IPS-18a (cell line): ENCODE measurements at regions not wholly inside any gene's neighbourhood (a gene's known extent, or its start where the extent isn't known, plus 50 kb on each side); places are given as distances from the start of the nearest gene placed in this dataset.

Experiments used
- H3K27ac ChIP-seq: one replicate; pipeline ENCODE4 v1.5.1; 2013; ENCODE audit warnings: low read length
- H3K27me3 ChIP-seq: one replicate; pipeline ENCODE4 v1.6.1; 2013; ENCODE audit warnings: mild to moderate bottlenecking, low read length; ENCODE audit not compliant: control insufficient read depth, insufficient read depth
- H3K36me3 ChIP-seq: one replicate; pipeline ENCODE4 v1.6.1; 2013; ENCODE audit warnings: low read depth, low read length; ENCODE audit not compliant: control insufficient read depth
- H3K4me1 ChIP-seq: one replicate; pipeline ENCODE4 v1.6.1; 2013; ENCODE audit warnings: low read depth, low read length; ENCODE audit not compliant: control insufficient read depth
- H3K4me3 ChIP-seq: one replicate; pipeline ENCODE4 v1.5.1; 2013; ENCODE audit warnings: low read length
- H3K9ac ChIP-seq: one replicate; pipeline ENCODE4 v1.6.1; 2013; ENCODE audit warnings: mild to moderate bottlenecking, low read length, moderate library complexity
- H3K9me3 ChIP-seq: one replicate; pipeline ENCODE4 v1.6.1; 2013; ENCODE audit warnings: low read depth, low read length; ENCODE audit not compliant: control insufficient read depth

DNA sequence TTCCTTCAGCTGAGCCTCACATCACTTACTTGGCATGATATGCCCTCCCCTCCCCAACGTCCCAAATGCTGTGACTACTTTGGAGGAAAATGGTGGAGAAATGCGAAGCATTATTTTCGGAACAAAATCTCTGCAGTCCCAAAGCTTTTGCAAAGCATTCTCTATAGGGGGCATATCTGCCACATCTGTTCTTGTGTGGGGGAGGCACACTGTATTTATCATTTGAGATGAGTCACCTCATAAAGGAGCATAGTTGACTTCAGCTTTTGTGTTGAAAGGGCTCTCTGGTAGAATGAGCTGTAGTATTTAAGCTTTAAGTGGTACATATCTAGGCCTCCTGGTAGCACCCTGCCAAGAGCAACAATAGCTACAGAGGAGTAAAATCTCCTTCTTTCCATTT is 447.5 kb downstream of the ADAMTS20 start:
- Histone ChIP-seq H3K9ac (no peak overlapping the region), H3K27ac (no peak overlapping the region), H3K4me1 (no peaks in the 10 kb centered on the region), H3K36me3 (no peaks in the 10 kb centered on the region), H3K4me3 (no peak overlapping the region), H3K9me3 (no peaks in the 10 kb centered on the region), H3K27me3 (no peaks in the 10 kb centered on the region)

GRCh38 chr12:43103866-43104265 is 448.1 kb downstream of the ADAMTS20 start:
- Histone ChIP-seq H3K4me3 (no peak overlapping the region), H3K9ac (no peak overlapping the region), H3K27ac (no peak overlapping the region), H3K36me3 (no peaks in the 10 kb centered on the region), H3K27me3 (no peaks in the 10 kb centered on the region), H3K9me3 (no peaks in the 10 kb centered on the region), H3K4me1 (no peaks in the 10 kb centered on the region)

DNA sequence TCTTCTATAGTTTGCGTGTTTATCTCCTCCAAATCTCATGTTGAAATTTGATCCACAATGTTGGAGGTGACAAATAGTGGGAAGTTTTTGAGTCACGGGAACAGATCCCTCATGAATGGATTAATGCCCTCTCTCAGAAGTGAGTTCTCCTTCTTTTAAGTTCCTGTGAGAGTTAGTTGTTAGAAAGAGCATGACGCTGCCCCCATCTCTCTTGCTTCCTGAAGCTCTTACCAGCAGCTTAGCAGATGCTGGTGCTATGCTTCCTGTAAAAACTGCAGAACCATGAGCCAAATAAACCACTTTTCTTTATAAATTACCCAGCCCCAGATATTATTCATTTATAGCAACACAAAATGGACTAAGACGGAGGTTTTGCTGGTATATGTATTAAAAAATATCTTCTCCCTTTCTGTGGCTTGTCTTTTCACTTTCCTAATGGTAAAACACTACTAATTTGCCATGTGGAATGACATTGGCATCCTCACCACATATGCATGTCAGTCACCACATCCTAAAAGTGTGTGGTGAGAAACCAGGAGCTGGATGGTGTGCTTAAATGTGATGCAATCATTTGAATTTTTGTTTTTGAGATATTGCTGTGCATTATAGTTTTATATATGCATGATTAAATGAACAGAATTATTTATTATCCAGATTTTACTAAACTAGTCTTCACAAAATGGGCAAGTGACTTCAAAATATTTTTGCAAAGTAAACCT is 449.3 kb downstream of the ADAMTS20 start:
- no peak overlapping the region for H3K9ac ChIP-seq
- H3K4me1 ChIP-seq = no peaks in the 10 kb centered on the region
- no peak overlapping the region for H3K27ac ChIP-seq
- H3K4me3 ChIP-seq = no peak overlapping the region
- H3K9me3 ChIP-seq = no peaks in the 10 kb centered on the region
- no peaks in the 10 kb centered on the region for H3K27me3 ChIP-seq
- no peaks in the 10 kb centered on the region for H3K36me3 ChIP-seq

- no peak overlapping the region for H3K9ac ChIP-seq
- H3K4me3 ChIP-seq = no peak overlapping the region
- no peaks in the 10 kb centered on the region for H3K9me3 ChIP-seq
- H3K36me3 ChIP-seq = no peaks in the 10 kb centered on the region
- H3K27ac ChIP-seq = no peak overlapping the region
- no peaks in the 10 kb centered on the region for H3K27me3 ChIP-seq
- no peaks in the 10 kb centered on the region for H3K4me1 ChIP-seq
Observed at GRCh38 chr12:43100231-43100630, 451.8 kb downstream of the ADAMTS20 start.

DNA sequence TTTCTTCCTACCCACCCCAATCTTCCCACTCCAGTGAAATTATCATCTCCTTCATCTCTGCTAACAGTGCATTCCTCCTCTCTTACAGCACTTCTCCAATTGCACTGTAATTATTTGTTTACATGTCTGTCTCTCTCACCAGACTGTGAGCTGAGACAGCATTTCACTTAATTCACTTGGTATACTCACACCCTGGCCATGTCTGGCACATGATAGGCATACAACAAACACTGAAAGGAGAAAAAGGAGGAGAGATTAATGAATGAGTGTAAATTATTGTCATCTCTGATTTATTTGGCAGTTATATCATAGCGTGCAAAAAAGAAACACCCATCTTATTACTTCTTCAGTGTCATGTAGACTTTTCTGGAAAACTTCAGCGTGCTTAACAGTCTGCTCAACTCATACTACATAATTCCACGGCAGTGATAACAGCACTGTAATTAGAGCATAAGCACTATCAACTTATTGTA is 452.3 kb downstream of the ADAMTS20 start:
- H3K4me3 ChIP-seq = no peak overlapping the region
- H3K9ac ChIP-seq = no peak overlapping the region
- no peaks in the 10 kb centered on the region for H3K9me3 ChIP-seq
- no peaks in the 10 kb centered on the region for H3K36me3 ChIP-seq
- H3K27ac ChIP-seq = no peak overlapping the region
- H3K27me3 ChIP-seq = no peaks in the 10 kb centered on the region
- no peaks in the 10 kb centered on the region for H3K4me1 ChIP-seq

- Histone ChIP-seq H3K27ac (no peak overlapping the region), H3K36me3 (no peaks in the 10 kb centered on the region), H3K9ac (no peak overlapping the region), H3K9me3 (no peaks in the 10 kb centered on the region), H3K4me3 (no peak overlapping the region), H3K27me3 (no peaks in the 10 kb centered on the region), H3K4me1 (no peaks in the 10 kb centered on the region)
Observed at GRCh38 chr12:43098766-43099550, 453.0 kb downstream of the ADAMTS20 start.

DNA sequence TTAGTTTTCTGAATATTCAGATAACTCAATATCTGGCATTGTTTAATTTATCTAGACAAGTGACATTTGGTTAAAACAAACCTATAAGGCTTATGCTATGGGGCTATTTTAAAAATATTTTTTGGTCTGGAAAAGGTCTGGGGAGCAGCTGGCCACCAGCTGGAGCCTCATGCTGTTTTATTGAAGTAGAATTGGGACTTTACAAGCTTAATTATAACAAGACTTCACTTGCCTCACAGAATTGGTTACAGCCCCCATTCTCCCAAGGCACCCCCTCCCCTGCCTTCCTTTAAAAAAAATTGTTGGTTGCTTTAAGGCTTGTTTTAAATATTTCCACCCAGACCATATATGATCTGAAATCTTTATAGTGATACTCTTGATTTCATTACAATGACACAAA is 453.9 kb downstream of the ADAMTS20 start:
- Histone ChIP-seq H3K4me3 (no peak overlapping the region), H3K9me3 (no peaks in the 10 kb centered on the region), H3K9ac (no peak overlapping the region), H3K27ac (no peak overlapping the region), H3K4me1 (no peaks in the 10 kb centered on the region), H3K36me3 (no peaks in the 10 kb centered on the region), H3K27me3 (no peaks in the 10 kb centered on the region)

DNA sequence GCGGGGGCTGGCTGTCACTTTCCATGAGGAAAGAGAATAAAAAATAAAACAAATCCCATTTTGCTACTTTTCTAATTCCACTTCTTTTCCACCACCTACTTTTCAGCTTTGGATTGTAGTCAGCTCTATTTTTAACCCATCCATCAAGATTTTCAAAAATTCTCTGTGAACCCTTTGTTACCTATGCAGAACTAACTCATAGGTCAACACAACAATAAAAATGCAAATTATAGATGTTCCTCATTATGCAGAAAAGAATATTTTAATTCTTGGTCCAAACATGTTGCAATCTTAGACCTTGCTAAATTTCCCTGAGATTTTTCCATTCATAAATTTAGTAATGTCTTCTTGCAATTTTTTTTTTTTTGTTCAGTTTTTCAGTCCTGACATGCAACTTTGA is 454.5 kb downstream of the ADAMTS20 start:
- no peak overlapping the region for H3K27ac ChIP-seq
- H3K36me3 ChIP-seq = no peaks in the 10 kb centered on the region
- no peaks in the 10 kb centered on the region for H3K9me3 ChIP-seq
- no peaks in the 10 kb centered on the region for H3K27me3 ChIP-seq
- no peak overlapping the region for H3K4me3 ChIP-seq
- H3K9ac ChIP-seq = no peak overlapping the region
- no peaks in the 10 kb centered on the region for H3K4me1 ChIP-seq

DNA sequence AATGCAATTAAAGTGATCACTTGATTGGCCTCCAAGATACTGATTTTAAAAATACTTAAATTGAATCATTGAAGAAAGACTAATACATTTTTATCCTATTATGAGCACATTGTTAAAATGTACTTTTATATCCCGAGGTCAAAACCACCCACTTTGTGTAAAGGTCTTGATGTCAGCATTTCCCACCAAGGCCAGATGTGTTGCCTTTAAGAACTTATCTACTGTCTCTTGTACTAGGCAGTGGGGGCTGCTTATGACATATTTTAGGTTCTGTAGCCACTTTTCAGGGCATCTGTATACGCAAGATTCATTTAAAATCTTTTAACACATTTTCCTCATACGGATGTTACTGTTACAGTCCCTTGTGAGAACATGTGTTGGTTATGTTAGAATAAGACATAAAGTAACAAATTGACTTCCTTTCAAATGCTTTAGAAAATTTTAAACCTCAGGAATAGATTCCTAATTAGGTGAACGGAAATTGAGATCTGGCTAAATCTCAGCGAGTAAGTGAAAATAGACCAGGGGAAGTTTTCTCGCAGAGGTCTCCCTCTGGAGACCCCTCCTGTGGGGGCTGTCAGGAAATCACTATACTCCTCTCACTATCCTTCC is 456.2 kb downstream of the ADAMTS20 start:
- Histone ChIP-seq H3K36me3 (no peaks in the 10 kb centered on the region), H3K4me1 (no peaks in the 10 kb centered on the region), H3K9me3 (no peaks in the 10 kb centered on the region), H3K9ac (no peak overlapping the region), H3K27me3 (no peaks in the 10 kb centered on the region), H3K4me3 (no peak overlapping the region), H3K27ac (no peak overlapping the region)

DNA sequence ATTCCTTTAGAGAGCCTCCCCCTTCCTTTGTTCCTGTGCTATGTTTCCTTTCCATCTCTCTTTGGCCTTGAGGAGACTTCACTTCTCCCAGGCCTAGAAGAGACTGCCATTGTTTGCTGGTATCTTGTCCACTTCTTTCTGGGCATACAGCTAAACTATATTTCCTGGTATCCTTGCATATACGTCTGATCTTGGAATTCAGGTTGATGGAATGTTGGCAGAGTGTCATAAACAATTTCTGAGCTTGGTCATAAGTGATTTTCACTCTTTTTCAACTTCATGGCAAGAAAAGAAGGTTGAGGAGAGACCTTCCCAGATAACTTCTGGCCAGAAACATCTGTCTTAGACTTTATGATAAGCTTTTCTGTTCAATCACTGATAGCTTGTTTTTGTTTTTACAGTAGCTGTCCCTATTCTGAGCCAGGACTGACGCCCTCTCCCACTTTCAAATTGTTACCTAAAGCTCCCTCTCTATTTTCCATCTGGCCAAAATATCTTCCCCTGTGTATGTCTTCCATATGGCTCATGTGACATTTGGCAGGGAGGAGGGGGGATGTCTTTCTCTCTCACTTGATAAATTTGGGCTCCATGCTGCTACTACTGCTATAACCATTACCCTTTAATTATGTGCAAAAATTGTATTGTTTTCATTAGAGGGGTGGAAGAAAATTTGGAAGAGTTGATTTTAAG is 457.0 kb downstream of the ADAMTS20 start:
- no peaks in the 10 kb centered on the region for H3K4me1 ChIP-seq
- H3K36me3 ChIP-seq = no peaks in the 10 kb centered on the region
- peaks cover 2% of the 10 kb centered on the region for H3K9me3 ChIP-seq
- no peak overlapping the region for H3K27ac ChIP-seq
- no peaks in the 10 kb centered on the region for H3K27me3 ChIP-seq
- no peak overlapping the region for H3K9ac ChIP-seq
- H3K4me3 ChIP-seq = no peak overlapping the region

GRCh38 chr12:43090981-43091380 is 461.0 kb downstream of the ADAMTS20 start:
- no peaks in the 10 kb centered on the region for H3K4me1 ChIP-seq
- no peaks in the 10 kb centered on the region for H3K36me3 ChIP-seq
- no peak overlapping the region for H3K27ac ChIP-seq
- peaks cover 12% of the 10 kb centered on the region for H3K9me3 ChIP-seq
- H3K9ac ChIP-seq = no peak overlapping the region
- H3K27me3 ChIP-seq = no peaks in the 10 kb centered on the region
- H3K4me3 ChIP-seq = no peak overlapping the region
